NOMO-1 treated with dmso at 0.1 percent for 144 hours (cell line): ENCODE measurements at regions not wholly inside any gene's neighbourhood (a gene's known extent, or its start where the extent isn't known, plus 50 kb on each side); places are given as distances from the start of the nearest gene placed in this dataset.

Experiments
- DNase-seq: peaks from one replicate; lab custom pipeline; 2025; ENCODE audit not compliant: unreplicated experiment; lab: John Stamatoyannopoulos, UW

DNA sequence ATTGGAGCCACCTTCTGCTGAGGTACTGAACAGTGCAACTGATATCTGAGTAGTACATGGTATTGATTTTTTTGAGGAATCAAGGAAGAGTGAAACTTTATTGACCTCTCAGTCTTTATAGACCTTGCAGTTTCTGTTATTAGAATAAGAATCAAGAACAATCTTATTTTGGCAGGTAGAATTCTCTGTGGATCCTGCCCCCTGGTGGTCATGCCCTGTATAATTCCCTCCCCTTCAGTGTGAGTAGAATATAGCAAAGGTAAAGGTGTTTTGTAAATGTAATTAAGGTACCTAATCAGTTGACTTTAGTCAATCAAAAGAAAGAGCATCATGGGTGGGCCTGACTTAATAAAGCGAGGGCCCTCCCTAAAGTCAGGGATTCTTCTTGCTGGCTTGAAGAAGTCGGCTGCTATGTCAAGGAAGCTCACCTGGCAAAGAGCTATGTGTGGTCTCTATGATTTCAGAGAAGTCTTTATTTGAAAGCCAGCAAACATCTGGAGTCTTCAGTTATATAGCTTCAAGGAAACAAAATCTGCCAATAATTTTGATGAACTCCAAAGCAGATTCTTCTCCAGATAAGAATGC, 142.8 kb downstream of the LSM5 start:
- no peak for DNase-seq

DNA sequence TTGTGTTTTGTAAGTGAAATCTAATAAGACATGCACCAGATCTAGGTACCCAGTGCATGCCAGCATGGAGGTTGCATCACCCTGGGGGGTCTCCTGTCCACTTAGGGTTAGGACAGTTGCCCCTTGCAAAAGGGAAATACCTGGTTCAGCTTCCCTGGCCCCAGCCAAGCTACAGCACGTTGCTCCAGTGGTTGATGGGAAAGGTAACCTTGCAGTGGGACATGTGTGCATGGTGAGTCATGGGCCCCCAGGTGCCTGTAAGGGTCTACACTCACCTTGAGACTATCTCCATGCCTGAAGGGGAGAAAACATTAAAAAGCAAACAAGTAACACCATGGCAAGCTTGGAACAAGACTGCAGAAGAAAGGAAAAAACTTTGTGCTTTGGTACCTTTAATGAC, 143.9 kb downstream of the LSM5 start:
- DNase-seq = no peak

DNA sequence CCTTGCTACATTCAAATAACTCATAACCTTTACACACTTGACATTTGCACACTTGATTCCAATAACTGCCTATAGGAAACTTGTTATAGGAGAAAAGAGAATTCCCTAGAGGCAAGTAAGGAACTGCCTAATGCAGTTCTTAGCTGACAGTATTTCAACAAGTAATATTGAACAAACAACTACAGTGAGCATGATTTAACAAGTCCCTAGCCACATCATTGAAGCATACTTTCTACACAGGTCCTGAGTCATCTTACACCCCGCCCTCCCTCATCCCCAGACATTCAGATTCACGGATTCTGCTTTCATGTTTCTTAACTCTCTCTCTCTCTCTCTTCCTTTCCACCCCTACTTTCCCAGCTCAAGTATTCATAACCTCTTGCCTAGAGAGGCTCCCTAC, 153.5 kb downstream of the LSM5 start:
- no peak for DNase-seq

DNA sequence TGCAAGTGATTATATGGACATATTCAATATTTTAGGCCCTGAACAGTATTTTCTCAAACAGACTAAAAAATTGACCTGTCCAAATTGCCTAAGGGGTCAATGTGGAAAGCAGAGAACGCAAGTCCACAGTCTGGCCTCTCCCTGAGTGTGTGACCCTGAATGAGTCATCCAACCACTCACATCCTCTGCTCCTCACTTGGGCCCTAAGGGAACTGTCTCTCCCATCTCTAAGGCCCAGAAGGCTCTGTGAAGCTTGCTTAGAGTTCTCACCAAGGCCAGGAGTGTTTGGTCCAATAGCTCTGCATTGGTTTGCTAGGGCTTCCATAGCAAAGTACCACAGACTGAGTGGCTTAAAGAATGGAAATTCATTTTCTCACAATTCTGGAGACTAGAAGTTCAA, 155.1 kb downstream of the LSM5 start:
- DNase-seq = no peak

DNA sequence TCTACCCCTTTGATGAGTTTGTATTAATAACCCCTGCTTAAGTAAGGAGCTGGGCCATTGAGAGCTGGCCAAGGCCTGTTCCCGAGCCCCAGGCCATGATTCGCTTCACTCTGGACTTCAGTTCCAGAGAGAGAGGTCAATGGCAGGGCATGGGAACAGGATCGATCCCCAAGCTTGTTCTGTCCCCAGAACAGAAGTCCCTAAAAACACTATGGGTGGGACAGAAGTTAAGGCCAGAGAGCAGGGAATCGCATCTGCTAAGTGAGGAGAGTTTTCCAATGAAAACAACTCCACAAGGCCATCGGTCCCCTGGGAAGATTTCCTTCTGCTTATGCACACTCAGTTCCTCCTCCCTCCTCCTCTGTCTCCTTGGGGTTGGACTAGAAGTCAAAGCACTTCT, 159.6 kb downstream of the LSM5 start:
- no peak for DNase-seq

DNA sequence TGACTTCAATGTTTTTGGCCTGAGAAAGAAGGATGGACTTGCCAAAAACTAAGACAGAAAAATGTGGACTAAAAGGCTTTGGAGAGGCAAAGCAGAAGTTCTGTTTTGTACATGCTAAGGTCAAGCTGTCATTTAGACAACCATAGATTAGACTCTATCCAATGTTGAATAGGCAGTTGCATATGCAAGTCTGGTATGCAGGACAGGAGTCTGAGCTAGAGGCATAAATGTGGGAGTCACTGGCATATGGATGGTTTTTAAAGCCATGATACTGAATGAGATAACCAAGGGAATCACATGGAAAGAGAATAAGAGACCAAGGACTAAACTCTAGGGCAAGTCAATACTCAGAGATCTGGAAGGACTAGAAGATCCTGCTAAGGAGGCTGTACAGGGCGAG, 164.1 kb downstream of the LSM5 start:
- DNase-seq = no peak

- DNase-seq = no peak
Observed at GRCh38 chr7:32323712-32324111, 166.5 kb downstream of the LSM5 start.

GRCh38 chr7:32319012-32319382, 171.2 kb downstream of the LSM5 start:
- no peak for DNase-seq

GRCh38 chr7:32318300-32319011, 171.7 kb downstream of the LSM5 start:
- no peak for DNase-seq

GRCh38 chr7:32316839-32317238, 173.3 kb downstream of the LSM5 start:
- no peak for DNase-seq

- no peak for DNase-seq
Observed at GRCh38 chr7:32314761-32315160, 175.4 kb downstream of the LSM5 start.

GRCh38 chr7:32301427-32301826, 188.8 kb downstream of the LSM5 start:
- DNase-seq = no peak

DNA sequence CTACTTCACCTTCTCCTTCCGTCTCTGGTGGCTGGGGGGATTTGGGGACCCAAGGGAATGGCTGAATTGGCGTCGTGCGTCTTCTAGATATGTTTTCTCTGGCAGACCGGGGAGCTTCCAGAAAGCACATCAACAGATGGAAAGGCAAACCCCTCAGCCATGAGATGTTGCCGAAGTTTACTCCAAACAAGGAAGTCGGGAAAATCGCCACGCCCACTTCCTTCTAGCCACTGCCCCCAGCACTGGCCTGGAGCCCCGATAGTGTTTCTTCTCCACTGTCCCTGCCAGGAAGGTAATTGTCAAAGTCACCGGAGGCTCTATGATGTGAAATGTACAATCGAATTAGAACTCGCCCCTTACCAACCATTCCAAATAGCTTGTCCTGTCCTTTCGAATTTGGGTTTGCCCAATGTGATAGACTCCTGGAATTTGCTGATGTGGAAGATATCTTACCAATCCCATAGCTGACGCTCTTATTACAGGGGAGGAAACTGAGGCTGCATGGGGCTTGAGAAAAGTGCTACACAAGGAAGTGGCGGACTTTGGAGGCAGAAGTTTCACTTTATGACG, 191.0 kb downstream of the LSM5 start:
- DNase-seq = no peak

GRCh38 chr7:32298408-32299132, 191.6 kb downstream of the LSM5 start:
- DNase-seq = no peak

- DNase-seq = no peak
Observed at GRCh38 chr7:32293833-32294232, 196.3 kb downstream of the LSM5 start.

DNA sequence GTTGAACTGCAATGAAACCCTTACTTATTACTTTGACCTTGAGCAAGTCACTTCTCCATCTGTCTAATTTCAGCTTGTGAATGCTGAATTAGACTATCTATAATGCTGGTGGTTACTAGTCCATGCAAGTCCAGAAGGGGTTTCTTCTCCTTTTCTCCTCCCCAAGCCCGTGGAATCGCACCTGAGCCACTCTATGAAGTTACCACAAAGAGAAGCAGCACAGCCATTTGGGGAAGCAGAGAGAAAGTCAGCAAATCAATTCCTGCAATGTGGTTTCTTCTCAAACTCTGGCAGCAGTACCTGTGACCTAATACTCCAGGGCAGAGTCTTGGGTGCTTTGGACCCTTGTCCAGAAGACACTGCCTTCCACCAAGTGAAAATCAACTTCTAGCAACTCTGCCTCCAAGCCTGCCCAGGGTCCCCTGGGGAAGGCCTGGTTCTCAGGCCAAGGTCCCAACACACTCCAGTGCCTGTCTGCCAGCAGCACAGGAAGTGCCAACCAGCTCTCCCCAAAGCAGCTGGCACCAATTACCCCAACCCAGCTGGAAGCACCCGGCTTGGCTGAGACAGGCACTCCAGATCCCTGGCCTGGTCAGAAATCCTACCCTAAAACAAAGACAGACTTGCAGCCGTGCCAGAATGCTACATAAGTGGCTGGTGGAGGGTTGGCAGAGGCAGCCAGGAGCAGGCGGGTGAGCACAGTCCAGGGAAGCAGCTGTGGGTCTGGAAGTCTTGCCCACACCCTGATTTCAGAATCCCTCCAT, 200.3 kb downstream of the LSM5 start:
- peak; percentile 12 for DNase-seq

GRCh38 chr7:32285698-32286097, 204.5 kb downstream of the LSM5 start:
- DNase-seq = no peak

DNA sequence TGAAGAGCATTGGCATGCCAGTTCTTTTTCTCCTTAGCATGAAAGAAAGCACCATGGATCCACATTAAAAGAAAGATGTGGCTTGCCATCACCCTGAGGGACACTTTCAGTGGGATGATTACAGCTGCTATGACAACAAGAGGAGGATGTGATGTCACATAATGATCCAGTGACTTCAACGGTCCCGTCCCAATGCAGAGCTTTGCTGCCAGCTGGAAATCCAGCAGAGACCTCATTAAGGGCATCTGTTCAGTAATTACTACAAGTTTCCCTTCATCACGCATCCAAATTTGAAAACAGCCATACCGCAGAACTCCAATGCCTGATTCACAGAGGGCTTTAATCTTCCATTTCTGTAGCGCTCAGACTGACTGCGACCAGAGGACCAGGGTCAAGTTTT, 206.6 kb downstream of the LSM5 start:
- no peak for DNase-seq

DNA sequence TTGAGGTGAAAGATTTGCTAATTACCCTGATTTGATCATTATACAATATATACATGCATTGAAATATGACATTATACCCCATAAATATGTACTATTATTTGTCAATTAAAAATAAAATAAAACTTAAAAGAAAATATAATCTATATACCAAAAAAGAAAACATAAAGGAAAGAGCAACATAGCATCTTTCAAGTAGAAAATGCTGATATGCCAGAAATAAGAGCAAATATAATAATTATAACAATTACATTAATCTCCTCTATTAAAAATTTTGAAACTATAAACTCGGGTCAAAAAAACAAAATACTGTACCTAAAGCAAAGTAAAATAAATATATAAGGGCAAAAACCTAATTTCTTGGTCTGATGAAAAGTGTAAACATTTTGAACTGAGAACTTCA, 209.3 kb upstream of the PDE1C start:
- DNase-seq = no peak

- DNase-seq = peak; percentile 37
Observed at GRCh38 chr7:32275216-32276009, 205.2 kb upstream of the PDE1C start.

DNA sequence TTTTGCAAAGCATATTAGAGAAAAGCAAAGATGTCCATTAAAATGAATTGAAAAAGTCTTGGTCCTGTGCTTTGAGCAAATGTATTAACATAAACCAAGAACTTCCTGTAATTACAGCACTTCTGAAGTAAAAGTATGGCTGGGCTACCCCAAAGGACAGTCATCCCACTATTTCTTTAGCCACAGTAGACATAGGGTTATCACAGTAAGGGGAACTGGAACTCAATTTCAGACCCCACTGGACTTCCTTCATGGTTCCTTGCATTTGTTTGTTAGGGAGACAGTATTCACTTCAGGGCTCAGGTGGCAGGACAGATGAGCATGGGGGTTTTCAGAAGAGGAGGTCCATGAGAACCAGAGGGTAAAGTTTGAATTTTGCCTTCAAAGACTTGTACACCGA, 203.1 kb upstream of the PDE1C start:
- DNase-seq = peak; percentile 18
